ENCODE measurements at regions not wholly inside any gene's neighbourhood (a gene's known extent, or its start where the extent isn't known, plus 50 kb on each side); places are given as distances from the start of the nearest gene placed in this dataset.

GRCh38 chr15:45743426-45744235, 108.8 kb downstream of the SQOR start:
- no peak for DNase-seq

GRCh38 chr15:45744236-45744589, 109.4 kb downstream of the SQOR start:
- no peak for DNase-seq

GRCh38 chr15:45747426-45747825, 112.6 kb downstream of the SQOR start:
- no peak for DNase-seq

GRCh38 chr15:45751629-45752028, 116.8 kb downstream of the SQOR start:
- DNase-seq = no peak

- no peak for DNase-seq
Observed at GRCh38 chr15:45759936-45760335, 125.1 kb downstream of the SQOR start.

- DNase-seq = no peak
Observed at GRCh38 chr15:45762726-45763125, 127.9 kb downstream of the SQOR start.

- DNase-seq = no peak
Observed at GRCh38 chr15:45763170-45763869, 128.5 kb downstream of the SQOR start.

- no peak for DNase-seq
Observed at GRCh38 chr15:45773149-45773548, 138.3 kb downstream of the SQOR start.

GRCh38 chr15:45776772-45777171, 141.9 kb downstream of the SQOR start:
- DNase-seq = no peak

GRCh38 chr15:45777781-45778180, 143.0 kb downstream of the SQOR start:
- DNase-seq = no peak

GRCh38 chr15:45780352-45780751, 145.5 kb downstream of the SQOR start:
- no peak for DNase-seq

GRCh38 chr15:45784656-45785055, 149.8 kb downstream of the SQOR start:
- no peak for DNase-seq

GRCh38 chr15:45785897-45786296, 151.1 kb downstream of the SQOR start:
- no peak for DNase-seq

- DNase-seq = no peak
Observed at GRCh38 chr15:45790325-45790943, 155.6 kb downstream of the SQOR start.

- no peak for DNase-seq
Observed at GRCh38 chr15:45794304-45794703, 159.5 kb downstream of the SQOR start.

GRCh38 chr15:45794712-45795439, 160.0 kb downstream of the SQOR start:
- peak; percentile 13 for DNase-seq

GRCh38 chr15:45795440-45796069, 160.7 kb downstream of the SQOR start:
- peak; percentile 70 for DNase-seq

- no peak for DNase-seq
Observed at GRCh38 chr15:45796433-45796832, 161.6 kb downstream of the SQOR start.

GRCh38 chr15:45799508-45799907, 164.7 kb downstream of the SQOR start:
- DNase-seq = no peak

GRCh38 chr15:45801543-45801942, 166.7 kb downstream of the SQOR start:
- no peak for DNase-seq

- peak; percentile 96 for DNase-seq
Observed at GRCh38 chr15:45802140-45802539, 167.3 kb downstream of the SQOR start.

- no peak for DNase-seq
Observed at GRCh38 chr15:45804028-45804427, 169.2 kb downstream of the SQOR start.

- no peak for DNase-seq
Observed at GRCh38 chr15:45810201-45810600, 175.4 kb downstream of the SQOR start.
